Kidney tubule cell (primary cell): ENCODE measurements at regions not wholly inside any gene's neighbourhood (a gene's known extent, or its start where the extent isn't known, plus 50 kb on each side); places are given as distances from the start of the nearest gene placed in this dataset.
"Not testable (repeated sequence)": the region's sequence is repeated elsewhere in the genome, so short reads cannot be mapped to it uniquely, and the experiment has no call there.

Source experiments
- DNase-seq: peaks from one replicate; pipeline ENCODE4 v3.0.0-alpha.2; 2018; ENCODE audit warnings: low spot score

- DNase-seq = no peak
These were observed 2217.4 kb upstream of the WWC1 start for GRCh38 chr5:166073901-166074581.

- no peak for DNase-seq
These were observed 2216.6 kb upstream of the WWC1 start for GRCh38 chr5:166074582-166075481.

DNA sequence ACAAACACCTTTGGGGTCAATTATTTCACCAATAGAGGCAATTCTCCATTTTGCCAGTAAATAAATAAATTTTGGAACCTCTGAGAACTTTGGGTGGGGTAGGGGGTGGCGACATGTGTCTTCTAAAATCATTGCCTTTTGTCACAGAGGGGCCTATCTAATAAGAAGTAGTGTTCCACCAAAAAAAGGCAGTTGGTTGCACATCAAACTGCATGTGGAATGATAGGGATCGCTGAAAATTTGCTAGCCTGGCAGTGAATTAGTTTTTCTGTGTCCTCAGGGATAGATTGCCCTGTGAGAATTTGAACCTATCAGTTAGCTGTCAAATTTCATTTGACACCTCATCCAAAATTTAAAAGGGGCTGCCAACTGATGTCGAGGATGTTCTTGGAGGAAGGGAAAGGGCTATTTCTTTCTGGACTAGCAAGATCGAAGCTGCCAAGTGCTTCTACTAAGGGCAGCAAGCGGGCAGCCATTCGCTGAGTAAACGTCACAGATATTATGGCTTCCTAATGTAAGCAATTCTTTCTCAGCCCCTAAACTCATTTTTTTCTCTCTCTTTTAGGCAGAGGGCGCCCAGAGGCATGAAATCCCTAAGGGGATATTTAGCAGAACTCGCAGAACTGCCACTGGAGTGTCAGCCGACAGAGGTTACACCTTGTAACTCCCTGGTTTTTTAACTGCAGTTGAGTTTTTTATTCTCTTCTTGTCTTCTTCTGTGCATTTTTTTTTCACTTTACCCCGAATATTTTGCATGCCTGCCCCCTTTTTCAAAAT lies 2208.1 kb upstream of the WWC1 start:
- no peak for DNase-seq

DNA sequence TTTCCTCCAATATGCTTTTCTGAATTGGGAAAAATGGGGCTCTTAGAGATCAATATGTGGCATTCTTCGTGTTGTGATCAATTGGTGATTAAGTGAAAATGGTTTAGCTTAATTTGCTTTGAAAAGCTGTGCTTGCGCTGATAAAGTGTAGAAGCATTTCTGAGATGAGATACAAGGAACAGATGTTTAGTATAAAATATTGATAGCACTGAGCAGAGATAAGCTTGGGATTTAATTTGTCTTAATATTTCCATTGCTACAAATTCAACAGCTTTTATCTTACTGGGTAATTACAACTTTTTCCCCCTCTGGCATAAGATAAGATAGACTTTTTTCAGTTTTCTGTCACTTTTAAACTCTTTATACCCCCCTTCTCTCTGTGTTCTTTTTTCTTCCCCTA lies 2204.9 kb upstream of the WWC1 start:
- DNase-seq = no peak

DNA sequence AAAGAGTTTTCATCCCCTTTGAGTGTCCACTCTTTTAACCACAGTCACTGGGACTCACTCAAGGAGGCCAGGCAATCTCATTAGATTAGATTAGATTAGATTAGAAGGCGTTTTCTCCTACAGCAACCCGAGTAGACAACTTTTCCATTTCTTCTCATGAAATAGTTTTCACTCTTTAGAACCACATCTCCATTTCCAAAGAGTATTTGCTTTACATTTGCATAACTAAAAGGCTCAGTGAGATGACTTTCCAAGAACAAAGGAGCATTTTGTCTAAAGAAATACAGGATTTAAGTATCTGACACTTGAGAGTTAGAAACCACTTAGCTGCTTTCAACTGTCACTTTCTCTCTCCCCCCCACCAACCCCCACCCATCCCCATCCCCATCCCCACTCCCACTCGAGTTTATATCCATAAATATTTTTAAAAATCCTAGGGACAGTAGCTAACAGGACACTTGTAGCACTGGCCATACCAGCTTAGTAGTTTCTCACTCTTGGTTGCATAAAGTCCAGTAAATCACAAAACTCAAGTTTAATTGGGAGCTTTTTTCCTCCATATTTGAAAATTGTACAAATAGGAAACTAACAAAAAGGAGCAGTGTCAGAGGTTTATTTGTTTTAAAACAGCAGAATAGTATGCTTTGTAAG lies 2202.9 kb upstream of the WWC1 start:
- DNase-seq = no peak

DNA sequence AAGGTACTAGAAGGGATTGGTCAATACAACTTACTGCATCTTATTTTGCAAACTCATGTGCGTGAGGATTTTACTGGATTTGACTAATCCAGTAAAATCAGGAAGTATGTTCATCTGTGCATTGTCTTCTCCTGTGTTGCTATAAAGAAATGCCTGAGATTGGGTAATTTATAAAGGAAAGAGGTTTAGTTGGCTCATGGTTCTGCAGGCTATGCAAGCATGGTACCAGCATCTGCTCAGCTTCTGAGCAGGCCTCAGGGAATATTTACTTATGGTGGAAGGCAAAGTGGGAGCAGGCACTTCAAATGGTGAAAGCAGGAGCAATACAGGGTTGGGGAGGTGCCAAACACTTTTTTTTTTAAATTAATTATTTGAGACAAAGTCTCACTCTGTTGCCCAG lies 2199.5 kb upstream of the WWC1 start:
- no peak for DNase-seq

GRCh38 chr5:166093312-166093711 lies 2198.1 kb upstream of the WWC1 start:
- no peak for DNase-seq

- no peak for DNase-seq
These were observed 2188.5 kb upstream of the WWC1 start for GRCh38 chr5:166102947-166103346.

GRCh38 chr5:166111021-166111420 lies 2180.4 kb upstream of the WWC1 start:
- DNase-seq = no peak

GRCh38 chr5:166117072-166118066 lies 2174.1 kb upstream of the WWC1 start:
- no peak for DNase-seq

DNA sequence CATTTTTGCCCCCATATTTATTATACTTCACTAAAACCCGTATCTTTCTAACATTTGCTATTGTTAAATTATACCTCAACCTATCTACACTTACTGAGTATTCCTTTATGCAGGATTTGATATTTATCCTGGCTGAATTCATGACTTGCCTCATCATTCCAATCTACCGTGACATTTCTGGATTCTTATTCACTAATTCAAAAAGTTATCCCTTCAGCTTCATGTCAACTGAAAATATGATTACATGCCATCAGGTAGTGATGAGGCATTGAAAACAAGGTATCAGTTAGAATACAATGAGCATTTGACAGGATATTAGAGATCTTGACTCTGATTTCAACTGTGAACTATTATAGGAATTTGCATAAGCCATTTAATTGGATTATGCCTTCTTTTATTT lies 2171.9 kb upstream of the WWC1 start:
- DNase-seq = no peak

GRCh38 chr5:166123717-166124116 lies 2167.7 kb upstream of the WWC1 start:
- DNase-seq = no peak

DNA sequence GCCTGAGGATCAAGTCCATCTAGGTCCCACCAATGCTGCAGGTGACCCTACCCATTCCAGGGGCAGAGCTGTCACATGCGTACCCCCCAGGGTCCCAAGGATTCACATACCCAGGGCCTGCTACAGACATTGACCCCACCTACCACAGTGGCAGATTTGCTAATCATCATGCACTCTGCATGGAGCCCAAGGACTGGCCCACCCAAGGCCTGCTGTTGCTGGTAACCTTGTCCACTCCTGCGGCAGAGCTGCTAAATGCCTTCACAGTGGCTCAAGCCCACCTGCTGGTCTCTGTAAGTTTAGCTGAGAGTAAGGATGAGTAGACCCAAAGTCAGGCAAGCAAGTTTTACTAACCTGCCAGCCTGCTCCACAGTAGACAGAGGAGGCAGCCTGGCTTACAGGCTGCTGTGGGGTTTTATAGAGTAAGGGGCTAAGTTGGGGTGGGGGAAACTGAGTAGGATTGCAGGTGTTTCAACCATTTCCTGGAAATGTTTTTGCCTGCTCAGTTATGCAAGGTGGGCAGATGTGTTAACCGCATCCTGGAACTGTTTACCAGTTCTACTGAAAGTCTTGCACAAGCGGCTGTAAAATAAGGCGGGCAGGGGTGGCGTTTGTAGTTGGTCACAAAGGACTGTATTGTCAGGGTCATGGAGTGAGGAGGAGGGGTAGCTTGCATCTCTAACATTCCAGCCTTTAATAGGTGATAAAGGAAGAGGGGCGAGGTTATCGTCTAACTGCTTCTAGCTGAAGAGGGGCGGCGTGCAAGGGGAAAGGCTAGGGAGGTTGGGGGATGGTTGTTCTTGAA lies 2163.5 kb upstream of the WWC1 start:
- no peak for DNase-seq

DNA sequence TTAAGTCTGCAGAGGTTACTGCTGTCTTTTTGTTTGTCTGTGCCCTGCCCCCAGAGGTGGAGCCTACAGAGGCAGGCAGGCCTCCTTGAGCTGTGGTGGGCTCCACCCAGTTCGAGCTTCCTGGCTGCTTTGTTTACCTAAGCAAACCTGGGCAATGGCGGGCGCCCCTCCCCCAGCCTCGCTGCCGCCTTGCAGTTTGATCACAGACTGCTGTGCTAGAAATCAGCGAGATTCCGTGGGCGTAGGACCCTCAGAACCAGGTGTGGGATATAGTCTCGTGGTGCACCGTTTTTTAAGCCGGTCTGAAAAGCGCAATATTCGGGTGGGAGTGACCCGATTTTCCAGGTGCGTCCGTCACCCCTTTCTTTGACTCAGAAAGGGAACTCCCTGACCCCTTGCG lies 2146.3 kb upstream of the WWC1 start:
- DNase-seq = not testable (repeated sequence)

DNA sequence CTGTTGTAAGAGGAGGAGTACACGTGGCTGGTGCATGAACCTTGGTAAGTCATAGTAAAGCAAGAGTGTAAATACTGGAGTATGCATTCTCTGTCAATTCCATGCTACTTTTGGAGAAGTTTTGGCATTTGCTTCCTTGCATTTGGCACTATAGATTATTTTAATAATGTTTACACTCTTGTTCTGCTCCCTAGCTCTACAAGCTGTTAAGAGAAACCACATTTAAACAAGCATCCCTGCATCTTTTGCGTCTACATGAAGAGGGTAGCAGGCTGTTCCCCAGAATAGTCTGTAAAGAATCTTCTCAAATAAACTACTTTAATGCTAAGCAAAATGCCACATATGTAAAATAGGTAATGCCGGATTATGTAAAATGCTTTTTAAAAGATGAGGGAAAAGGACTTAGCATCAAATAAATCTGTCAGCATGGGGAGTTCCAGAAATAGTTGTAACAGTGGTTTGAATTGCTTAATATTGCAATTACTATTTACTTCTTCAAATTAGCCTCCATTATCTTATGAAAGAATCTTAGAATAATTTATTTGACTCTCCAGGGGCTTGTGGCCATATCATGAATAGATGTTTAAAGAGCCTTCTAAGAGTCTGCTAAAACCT lies 2127.3 kb upstream of the WWC1 start:
- DNase-seq = no peak

- no peak for DNase-seq
These were observed 2125.8 kb upstream of the WWC1 start for GRCh38 chr5:166165596-166165995.

DNA sequence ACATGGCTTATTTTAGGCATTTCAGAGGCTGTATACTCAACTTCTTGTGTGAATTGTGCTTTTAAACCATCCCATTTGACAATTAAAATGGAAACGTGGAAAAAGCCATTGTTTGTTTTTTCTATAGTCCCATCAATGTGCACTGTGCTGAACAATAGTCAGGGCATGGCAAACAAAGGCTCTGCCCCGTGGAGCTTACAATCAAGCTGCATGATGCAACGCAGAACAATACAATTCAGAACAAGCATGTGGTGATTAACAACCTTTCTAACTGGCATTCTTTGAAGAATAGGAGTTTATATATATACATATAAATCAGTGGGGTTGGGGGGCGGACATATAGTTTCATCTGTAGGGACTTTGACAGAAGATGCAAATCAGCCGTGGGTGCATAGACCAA lies 2125.4 kb upstream of the WWC1 start:
- no peak for DNase-seq

DNA sequence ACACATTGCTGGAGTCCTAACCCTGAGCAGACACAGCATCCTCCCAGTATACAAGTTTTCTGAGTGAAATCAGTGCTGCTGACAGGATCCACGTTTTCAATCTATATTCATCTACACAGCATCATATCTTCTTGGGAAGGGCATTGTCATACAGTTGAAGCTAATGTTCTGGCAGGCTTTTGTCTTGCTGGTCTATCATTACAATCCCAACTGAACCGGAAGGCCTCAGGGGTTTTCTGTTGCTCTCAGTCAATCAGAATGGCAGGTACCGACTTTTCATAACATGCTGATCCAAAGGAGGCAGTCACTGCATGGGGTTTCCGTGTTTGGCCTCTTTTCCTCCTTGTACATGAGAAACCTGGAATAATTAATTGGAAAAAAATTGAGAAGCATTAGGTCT lies 2118.8 kb upstream of the WWC1 start:
- no peak for DNase-seq

GRCh38 chr5:166178411-166179080 lies 2112.9 kb upstream of the WWC1 start:
- no peak for DNase-seq
